ENCODE measurements at regions not wholly inside any gene's neighbourhood (a gene's known extent, or its start where the extent isn't known, plus 50 kb on each side); places are given as distances from the start of the nearest gene placed in this dataset.

GRCh38 chr1:239672256-239672655 is 285.9 kb downstream of the CHRM3 start:
- Histone ChIP-seq H2BK120ac (replicated peaks; ENCODE audit: low read depth, low read length) (no peak overlapping the region), H3K79me2 (ENCODE audit: control insufficient read depth in 1 of 2, insufficient read depth in 2 of 2, low read length in 2 of 2) (no peaks in the 10 kb centered on the region), H3K4me2 (ENCODE audit: insufficient read depth in 1 of 2, low read depth in 2 of 2, low read length in 2 of 2) (no peak overlapping the region), H3K18ac (ENCODE audit: extremely low read depth, low read length) (no peak overlapping the region), H3K9ac (replicated peaks in 1 of 4; ENCODE audit: extremely low read depth in 1 of 4, low read depth in 3 of 4, low read length in 3 of 4) (no peak overlapping the region), H2BK12ac (ENCODE audit: low read depth, low read length) (no peak overlapping the region), H3K36me3 (ENCODE audit: control insufficient read depth in 2 of 4, insufficient read depth in 4 of 4, low read length in 3 of 4) (no peaks in the 10 kb centered on the region), H4K20me1 (replicated peaks in 1 of 2; ENCODE audit: control insufficient read depth in 1 of 2, insufficient read depth in 2 of 2, low read length in 2 of 2) (no peaks in the 10 kb centered on the region), H3K4me1 (replicated peaks in 1 of 4; ENCODE audit: control insufficient read depth in 3 of 4, insufficient read depth in 4 of 4, low read length in 3 of 4) (peaks cover 0 to 14% (median 3%) of the 10 kb centered on the region in 4 experiments; a peak in 4 of 7 replicates), H3K4me3 (ENCODE audit: extremely low read depth in 1 of 4, insufficient read depth in 2 of 4, low read depth in 3 of 4, low read length in 4 of 4) (no peak overlapping the region), H3K23ac (ENCODE audit: insufficient read length) (no peak overlapping the region), H2BK5ac (ENCODE audit: low read depth, low read length) (no peak overlapping the region), H3K9me3 (ENCODE audit: insufficient read depth in 2 of 2, low read depth in 1 of 2, low read length in 1 of 2) (no peaks in the 10 kb centered on the region), H3K14ac (ENCODE audit: insufficient read length) (no peak overlapping the region), H2BK20ac (ENCODE audit: low read length) (no peak overlapping the region), H3K4ac (replicated peaks; ENCODE audit: insufficient read length, low read depth, low read length) (no peak overlapping the region), H2BK15ac (ENCODE audit: low read length) (no peak overlapping the region), H4K8ac (ENCODE audit: extremely low read depth, insufficient read depth, low read length) (no peak overlapping the region), H3K27me3 (replicated peaks in 1 of 4; ENCODE audit: control insufficient read depth in 3 of 4, extremely low read depth in 1 of 4, insufficient read depth in 3 of 4, low read length in 3 of 4) (no peaks in the 10 kb centered on the region; a peak in 1 of 7 replicates), H3K27ac (ENCODE audit: low read depth, low read length) (no peak overlapping the region), H2AFZ (ENCODE audit: low read length) (no peak overlapping the region), H4K91ac (replicated peaks; ENCODE audit: insufficient read length, low read length) (no peak overlapping the region), H3K56ac (replicated peaks; ENCODE audit: insufficient read length, low read depth, low read length) (no peak overlapping the region), H3K23me2 (ENCODE audit: low read depth, low read length) (no peaks in the 10 kb centered on the region), H3K79me1 (ENCODE audit: low read depth, low read length) (no peaks in the 10 kb centered on the region), H2AK5ac (ENCODE audit: low read depth, low read length) (no peak overlapping the region), H4K5ac (ENCODE audit: insufficient read length, low read depth, low read length) (no peak overlapping the region)
- CTCF ChIA-PET (ENCODE audit: partially characterized antibody): no interaction called here
- POLR2A ChIA-PET (ENCODE audit: partially characterized antibody): no interaction called here
- FAIRE-seq (no peak), DNase-seq (ENCODE audit: low read depth in 1 of 2, low spot score in 2 of 2) (no peak)
- 83% methylated on average over 1 of the region's 1 CpG; no CpG with 5 or more reads in 1 of the 2 experiments for WGBS, 2 experiments (ENCODE audit: extremely low coverage in 1 of 2, insufficient coverage in 1 of 2, insufficient read length in 1 of 2, insufficient replicate concordance in 2 of 2, low coverage in 1 of 2, low lambda C conversion rate in 2 of 2, missing lambda C conversion rate in 1 of 2)
- TF ChIP-seq MAFK (IDR thresholded peaks at IDR 0.05; ENCODE audit: low read depth, low read length) (no peak), SAP30 (IDR thresholded peaks at IDR 0.05; ENCODE audit: insufficient read depth, insufficient replicate concordance, low read length) (no peak), SIN3A (conservative IDR thresholded peaks at IDR 0.05 in 1 of 2, IDR thresholded peaks at IDR 0.05 in 1 of 2; ENCODE audit: low read depth in 1 of 2, low read length in 2 of 2) (no peak), CHD2 (IDR thresholded peaks at IDR 0.05; ENCODE audit: low read length) (no peak), SRF (IDR thresholded peaks at IDR 0.05; ENCODE audit: low read depth, low read length) (no peak), POLR2A (IDR thresholded peaks at IDR 0.05; ENCODE audit: control extremely low read depth in 1 of 2, low read depth in 2 of 2, low read length in 2 of 2) (no peak), JUND (IDR thresholded peaks at IDR 0.05; ENCODE audit: low read length) (no peak), SP2 (IDR thresholded peaks at IDR 0.05; ENCODE audit: low read length) (no peak), CREB1 (IDR thresholded peaks at IDR 0.05) (no peak), TAF1 (IDR thresholded peaks at IDR 0.05; ENCODE audit: low read depth, low read length) (no peak), ATF3 (IDR thresholded peaks at IDR 0.05; ENCODE audit: insufficient read depth, low read depth, low read length) (no peak), HDAC2 (IDR thresholded peaks at IDR 0.05; ENCODE audit: borderline replicate concordance in 1 of 2, low read depth in 2 of 2, low read length in 2 of 2) (no peak), GABPA (IDR thresholded peaks at IDR 0.05; ENCODE audit: borderline replicate concordance, insufficient read depth, low read length) (no peak)
- TF ChIP-seq, protein P1, sequence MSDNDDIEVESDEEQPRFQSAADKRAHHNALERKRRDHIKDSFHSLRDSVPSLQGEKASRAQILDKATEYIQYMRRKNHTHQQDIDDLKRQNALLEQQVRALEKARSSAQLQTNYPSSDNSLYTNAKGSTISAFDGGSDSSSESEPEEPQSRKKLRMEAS (IDR thresholded peaks at IDR 0.05): no peak

Measured in H1 (cell line).